ENCODE measurements at regions not wholly inside any gene's neighbourhood (a gene's known extent, or its start where the extent isn't known, plus 50 kb on each side); places are given as distances from the start of the nearest gene placed in this dataset.
"Not testable (repeated sequence)": the region's sequence is repeated elsewhere in the genome, so short reads cannot be mapped to it uniquely, and the experiment has no call there.

GRCh38 chr18:28494151-28494550 is 317.2 kb upstream of the CDH2 start:
- peak; percentile 31 for DNase-seq (ENCODE audit: low read depth)

- DNase-seq (ENCODE audit: low read depth) = no peak
Observed at GRCh38 chr18:28485918-28486317, 309.0 kb upstream of the CDH2 start.

GRCh38 chr18:28485210-28485801 is 308.4 kb upstream of the CDH2 start:
- DNase-seq (ENCODE audit: low read depth) = no peak

- DNase-seq (ENCODE audit: low read depth) = no peak
Observed at GRCh38 chr18:28478531-28478930, 301.6 kb upstream of the CDH2 start.

GRCh38 chr18:28476302-28476701 is 299.4 kb upstream of the CDH2 start:
- no peak for DNase-seq (ENCODE audit: low read depth)

GRCh38 chr18:28469946-28470345 is 293.0 kb upstream of the CDH2 start:
- DNase-seq (ENCODE audit: low read depth) = no peak

- DNase-seq (ENCODE audit: low read depth) = no peak
Observed at GRCh38 chr18:28468901-28469300, 292.0 kb upstream of the CDH2 start.

GRCh38 chr18:28466204-28466603 is 289.3 kb upstream of the CDH2 start:
- DNase-seq (ENCODE audit: low read depth) = no peak

GRCh38 chr18:28459587-28459986 is 282.7 kb upstream of the CDH2 start:
- no peak for DNase-seq (ENCODE audit: low read depth)

- DNase-seq (ENCODE audit: low read depth) = no peak
Observed at GRCh38 chr18:28458751-28459150, 281.8 kb upstream of the CDH2 start.

GRCh38 chr18:28457784-28458183 is 280.9 kb upstream of the CDH2 start:
- DNase-seq (ENCODE audit: low read depth) = no peak

GRCh38 chr18:28455971-28456370 is 279.0 kb upstream of the CDH2 start:
- DNase-seq (ENCODE audit: low read depth) = no peak

GRCh38 chr18:28439870-28440269 is 262.9 kb upstream of the CDH2 start:
- DNase-seq (ENCODE audit: low read depth) = no peak

GRCh38 chr18:28438381-28438780 is 261.5 kb upstream of the CDH2 start:
- no peak for DNase-seq (ENCODE audit: low read depth)

GRCh38 chr18:28432339-28432738 is 255.4 kb upstream of the CDH2 start:
- no peak for DNase-seq (ENCODE audit: low read depth)

- no peak for DNase-seq (ENCODE audit: low read depth)
Observed at GRCh38 chr18:28425886-28426285, 249.0 kb upstream of the CDH2 start.

GRCh38 chr18:28422577-28422976 is 245.6 kb upstream of the CDH2 start:
- DNase-seq (ENCODE audit: low read depth) = no peak

GRCh38 chr18:28421950-28422349 is 245.0 kb upstream of the CDH2 start:
- DNase-seq (ENCODE audit: low read depth) = not testable (repeated sequence)

- no peak for DNase-seq (ENCODE audit: low read depth)
Observed at GRCh38 chr18:28412521-28412920, 235.6 kb upstream of the CDH2 start.

- peak; percentile 64 for DNase-seq (ENCODE audit: low read depth)
Observed at GRCh38 chr18:28411806-28412205, 234.9 kb upstream of the CDH2 start.

- DNase-seq (ENCODE audit: low read depth) = no peak
Observed at GRCh38 chr18:28409811-28410210, 232.9 kb upstream of the CDH2 start.

- no peak for DNase-seq (ENCODE audit: low read depth)
Observed at GRCh38 chr18:28408528-28408927, 231.6 kb upstream of the CDH2 start.

GRCh38 chr18:28407681-28408080 is 230.8 kb upstream of the CDH2 start:
- peak; percentile 11 for DNase-seq (ENCODE audit: low read depth)

- no peak for DNase-seq (ENCODE audit: low read depth)
Observed at GRCh38 chr18:28406533-28406932, 229.6 kb upstream of the CDH2 start.

GRCh38 chr18:28404694-28405093 is 227.8 kb upstream of the CDH2 start:
- no peak for DNase-seq (ENCODE audit: low read depth)

Data from GM04503 (cell line).